Panc1 (cell line): ENCODE measurements at regions not wholly inside any gene's neighbourhood (a gene's known extent, or its start where the extent isn't known, plus 50 kb on each side); places are given as distances from the start of the nearest gene placed in this dataset.

Source experiments
- ATAC-seq: fragments of 200-7000 bp; cut with Tn5 transposase; 2 replicates; pipeline ENCODE4 v1.9.1; 2020; ENCODE audit warnings: mild to moderate bottlenecking, moderate library complexity
- BruUV-seq: library from RNA; stranded (reverse); fragments of 400-500 nt; replicated peaks from 2 replicates; lab custom pipeline; 2021; lab: Mats Ljungman, UMichigan
- CTCF ChIA-PET: fragments of 300-600 bp; sonication (Branson Sonifier 250); formaldehyde crosslinking; loops from one replicate; lab custom pipeline; 2022; ENCODE audit warnings: antibody characterized with exemption; lab: Charles Lee
- POLR2A ChIA-PET: fragments of 300-600 bp; sonication (Branson Sonifier 250); formaldehyde crosslinking; loops from one replicate; lab custom pipeline; 2022; ENCODE audit warnings: antibody characterized with exemption; lab: Charles Lee
- DNase-seq: peaks from one replicate; pipeline ENCODE4 v3.0.0-alpha.2; 2010; ENCODE audit warnings: low read depth, low spot score
- H3K27ac ChIP-seq: 2 replicates; pipeline ENCODE4 v1.5.1; 2011; ENCODE audit warnings: mild to moderate bottlenecking, low read length, inconsistent platforms
- H3K27me3 ChIP-seq: fragments of 200-500 bp; sonication (Bioruptor generic); 2 replicates; pipeline ENCODE4 v1.6.0; 2014; ENCODE audit warnings: low read length, inconsistent platforms; ENCODE audit not compliant: control insufficient read depth, insufficient read depth
- H3K36me3 ChIP-seq: fragments of 200-500 bp; sonication (Bioruptor generic); 2 replicates; pipeline ENCODE4 v1.5.1; 2014; ENCODE audit warnings: inconsistent platforms, mild to moderate bottlenecking, low read length, moderate library complexity; ENCODE audit not compliant: control insufficient read depth, insufficient read depth
- H3K4me1 ChIP-seq: 2 replicates; pipeline ENCODE4 v1.5.1; 2011; ENCODE audit warnings: inconsistent platforms, mild to moderate bottlenecking, low read length, moderate library complexity; ENCODE audit not compliant: control insufficient read depth, insufficient read depth
- H3K4me3 ChIP-seq, 2 experiments: 2 replicates each; pipeline ENCODE4 v1.5.1; 2011 to 2012; ENCODE audit warnings: low read depth in 2 of 2, low read length in 2 of 2, mild to moderate bottlenecking in 2 of 2, inconsistent platforms in 1 of 2, moderate library complexity in 1 of 2
- H3K9me3 ChIP-seq: fragments of 200-500 bp; sonication (Bioruptor generic); 2 replicates; pipeline ENCODE4 v1.5.1; 2014; ENCODE audit warnings: low read depth, mild to moderate bottlenecking, inconsistent platforms, low read length, moderate library complexity; ENCODE audit not compliant: control insufficient read depth, insufficient read depth
- POLR2AphosphoS5 ChIP-seq: IDR thresholded peaks from 2 replicates; pipeline ENCODE4 v1.6.1; 2012; ENCODE audit warnings: mild to moderate bottlenecking, low read depth, low read length, moderate library complexity
- SIN3A ChIP-seq: IDR thresholded peaks from 2 replicates; pipeline ENCODE4 v1.6.1; 2012; ENCODE audit warnings: low read depth, mild to moderate bottlenecking, low read length, moderate library complexity, borderline replicate concordance; ENCODE audit not compliant: insufficient read depth
- TCF7L2 ChIP-seq: IDR thresholded peaks from 2 replicates; pipeline ENCODE4 v1.6.1; 2011; ENCODE audit warnings: mild to moderate bottlenecking, low read depth, low read length, inconsistent platforms
- in situ Hi-C: cut with HindIII; loops from 2 replicates; pipeline ENCODE4 v1.10.0; 2016; ENCODE audit warnings: low sequenced_read_pairs, low pct_unique_long_range_greater_than_20kb
- intact Hi-C: fragments of 100-400 bp; cut with micrococcal nuclease; formaldehyde crosslinking; loops from one replicate; pipeline ENCODE4 v1.10.0; 2022; ENCODE audit not compliant: unreplicated experiment
- TF ChIP-seq, protein P1 (sequence below): fragments of 450-650 bp; IDR thresholded peaks from 2 replicates; pipeline ENCODE4 v1.5.1; 2017; ENCODE audit warnings: mild to moderate bottlenecking
- TF ChIP-seq, protein P2 (sequence below), 2 experiments: IDR thresholded peaks; 2 replicates each; pipeline ENCODE4 v1.6.1; 2011 to 2012; ENCODE audit warnings: low read depth in 2 of 2, control low read depth in 1 of 2, low read length in 1 of 2, mild to moderate bottlenecking in 1 of 2, moderate library complexity in 1 of 2; ENCODE audit not compliant: insufficient read depth in 1 of 2

- Histone ChIP-seq H3K27ac (no peak overlapping the region), H3K36me3 (no peaks in the 10 kb centered on the region), H3K4me1 (no peaks in the 10 kb centered on the region), H3K27me3 (peaks cover 9% of the 10 kb centered on the region), H3K4me3 (no peak overlapping the region), H3K9me3 (no peaks in the 10 kb centered on the region)
- ATAC-seq (no peak), DNase-seq (no peak)
- BruUV-seq: no TSS peak
- TF ChIP-seq SIN3A: no peak
- no peak for TF ChIP-seq TCF7L2
- TF ChIP-seq, protein P1, sequence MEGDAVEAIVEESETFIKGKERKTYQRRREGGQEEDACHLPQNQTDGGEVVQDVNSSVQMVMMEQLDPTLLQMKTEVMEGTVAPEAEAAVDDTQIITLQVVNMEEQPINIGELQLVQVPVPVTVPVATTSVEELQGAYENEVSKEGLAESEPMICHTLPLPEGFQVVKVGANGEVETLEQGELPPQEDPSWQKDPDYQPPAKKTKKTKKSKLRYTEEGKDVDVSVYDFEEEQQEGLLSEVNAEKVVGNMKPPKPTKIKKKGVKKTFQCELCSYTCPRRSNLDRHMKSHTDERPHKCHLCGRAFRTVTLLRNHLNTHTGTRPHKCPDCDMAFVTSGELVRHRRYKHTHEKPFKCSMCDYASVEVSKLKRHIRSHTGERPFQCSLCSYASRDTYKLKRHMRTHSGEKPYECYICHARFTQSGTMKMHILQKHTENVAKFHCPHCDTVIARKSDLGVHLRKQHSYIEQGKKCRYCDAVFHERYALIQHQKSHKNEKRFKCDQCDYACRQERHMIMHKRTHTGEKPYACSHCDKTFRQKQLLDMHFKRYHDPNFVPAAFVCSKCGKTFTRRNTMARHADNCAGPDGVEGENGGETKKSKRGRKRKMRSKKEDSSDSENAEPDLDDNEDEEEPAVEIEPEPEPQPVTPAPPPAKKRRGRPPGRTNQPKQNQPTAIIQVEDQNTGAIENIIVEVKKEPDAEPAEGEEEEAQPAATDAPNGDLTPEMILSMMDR: no peak
- no peak for TF ChIP-seq POLR2AphosphoS5
- TF ChIP-seq, protein P2, sequence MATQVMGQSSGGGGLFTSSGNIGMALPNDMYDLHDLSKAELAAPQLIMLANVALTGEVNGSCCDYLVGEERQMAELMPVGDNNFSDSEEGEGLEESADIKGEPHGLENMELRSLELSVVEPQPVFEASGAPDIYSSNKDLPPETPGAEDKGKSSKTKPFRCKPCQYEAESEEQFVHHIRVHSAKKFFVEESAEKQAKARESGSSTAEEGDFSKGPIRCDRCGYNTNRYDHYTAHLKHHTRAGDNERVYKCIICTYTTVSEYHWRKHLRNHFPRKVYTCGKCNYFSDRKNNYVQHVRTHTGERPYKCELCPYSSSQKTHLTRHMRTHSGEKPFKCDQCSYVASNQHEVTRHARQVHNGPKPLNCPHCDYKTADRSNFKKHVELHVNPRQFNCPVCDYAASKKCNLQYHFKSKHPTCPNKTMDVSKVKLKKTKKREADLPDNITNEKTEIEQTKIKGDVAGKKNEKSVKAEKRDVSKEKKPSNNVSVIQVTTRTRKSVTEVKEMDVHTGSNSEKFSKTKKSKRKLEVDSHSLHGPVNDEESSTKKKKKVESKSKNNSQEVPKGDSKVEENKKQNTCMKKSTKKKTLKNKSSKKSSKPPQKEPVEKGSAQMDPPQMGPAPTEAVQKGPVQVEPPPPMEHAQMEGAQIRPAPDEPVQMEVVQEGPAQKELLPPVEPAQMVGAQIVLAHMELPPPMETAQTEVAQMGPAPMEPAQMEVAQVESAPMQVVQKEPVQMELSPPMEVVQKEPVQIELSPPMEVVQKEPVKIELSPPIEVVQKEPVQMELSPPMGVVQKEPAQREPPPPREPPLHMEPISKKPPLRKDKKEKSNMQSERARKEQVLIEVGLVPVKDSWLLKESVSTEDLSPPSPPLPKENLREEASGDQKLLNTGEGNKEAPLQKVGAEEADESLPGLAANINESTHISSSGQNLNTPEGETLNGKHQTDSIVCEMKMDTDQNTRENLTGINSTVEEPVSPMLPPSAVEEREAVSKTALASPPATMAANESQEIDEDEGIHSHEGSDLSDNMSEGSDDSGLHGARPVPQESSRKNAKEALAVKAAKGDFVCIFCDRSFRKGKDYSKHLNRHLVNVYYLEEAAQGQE (IDR thresholded peaks at IDR 0.05; ENCODE audit: insufficient read depth in 1 of 2, low read depth in 2 of 2, low read length in 1 of 2): no peak
- ChIA-PET CTCF (no interaction called here), POLR2A (no interaction called here)
- in situ Hi-C loops (no loop called here), intact Hi-C loops (no loop called here)
Measured at GRCh38 chr2:236969767-236970655, 115.7 kb upstream of the COPS8 start.

GRCh38 chr2:236970656-236971010 lies 115.1 kb upstream of the COPS8 start:
- POLR2A ChIA-PET: no interaction called here
- Histone ChIP-seq H3K27me3 (peaks cover 9% of the 10 kb centered on the region), H3K27ac (no peak overlapping the region), H3K36me3 (no peaks in the 10 kb centered on the region), H3K4me3 (no peak overlapping the region), H3K9me3 (no peaks in the 10 kb centered on the region), H3K4me1 (no peaks in the 10 kb centered on the region)
- no TSS peak for BruUV-seq
- CTCF ChIA-PET: no interaction called here
- TF ChIP-seq, protein P1: no peak
- TF ChIP-seq SIN3A: no peak
- TF ChIP-seq, protein P2 (IDR thresholded peaks at IDR 0.05; ENCODE audit: insufficient read depth in 1 of 2, low read depth in 2 of 2, low read length in 1 of 2): no peak
- TF ChIP-seq POLR2AphosphoS5: no peak
- TF ChIP-seq TCF7L2: no peak
- intact Hi-C loops (no loop called here), in situ Hi-C loops (no loop called here)
- no peak for ATAC-seq
- no peak for DNase-seq
